Hepatocyte (in vitro differentiated cells): ENCODE measurements at regions not wholly inside any gene's neighbourhood (a gene's known extent, or its start where the extent isn't known, plus 50 kb on each side); places are given as distances from the start of the nearest gene placed in this dataset.

Experiments used
- DNase-seq: peaks from one replicate; pipeline ENCODE4 v3.0.0-alpha.2; 2016; ENCODE audit warnings: low spot score
- H2AFZ ChIP-seq: fragments of 200-600 bp; sonication (generic); 2 replicates; pipeline ENCODE4 v1.6.0; 2016; ENCODE audit warnings: antibody characterized with exemption, mild to moderate bottlenecking
- H3K27ac ChIP-seq: fragments of 200-600 bp; sonication (generic); 2 replicates; pipeline ENCODE4 v1.5.1; 2016; ENCODE audit warnings: mild to moderate bottlenecking
- H3K27me3 ChIP-seq: fragments of 200-600 bp; sonication (generic); 2 replicates; pipeline ENCODE4 v1.6.1; 2016
- H3K36me3 ChIP-seq: fragments of 200-600 bp; sonication (generic); replicated peaks from 2 replicates; pipeline ENCODE4 v1.5.1; 2016; ENCODE audit warnings: low read depth; ENCODE audit not compliant: insufficient read depth
- H3K4me1 ChIP-seq: fragments of 200-600 bp; sonication (generic); 2 replicates; pipeline ENCODE4 v1.5.1; 2016; ENCODE audit warnings: mild to moderate bottlenecking, moderate library complexity; ENCODE audit not compliant: insufficient read depth
- H3K4me2 ChIP-seq: fragments of 200-600 bp; sonication (generic); 2 replicates; pipeline ENCODE4 v1.6.0; 2016
- H3K4me3 ChIP-seq: fragments of 200-600 bp; sonication (generic); 2 replicates; pipeline ENCODE4 v1.5.1; 2016; ENCODE audit warnings: mild to moderate bottlenecking
- H3K79me2 ChIP-seq: fragments of 200-600 bp; sonication (generic); 2 replicates; pipeline ENCODE4 v1.6.0; 2017; ENCODE audit warnings: mild to moderate bottlenecking
- H3K9me2 ChIP-seq: fragments of 200-600 bp; sonication (generic); replicated peaks from 2 replicates; pipeline ENCODE4 v1.6.0; 2017; ENCODE audit warnings: mild to moderate bottlenecking; ENCODE audit not compliant: insufficient read depth
- H3K9me3 ChIP-seq: fragments of 200-600 bp; sonication (generic); 2 replicates; pipeline ENCODE4 v1.5.1; 2016; ENCODE audit warnings: low read depth, mild to moderate bottlenecking
- H4K20me1 ChIP-seq: fragments of 200-600 bp; sonication (generic); 2 replicates; pipeline ENCODE4 v1.6.0; 2016; ENCODE audit warnings: mild to moderate bottlenecking; ENCODE audit not compliant: insufficient read depth, poor library complexity, severe bottlenecking
- CTCF ChIP-seq: fragments of 200-600 bp; sonication (generic); IDR thresholded peaks from 2 replicates; pipeline ENCODE4 v1.5.1; 2016; ENCODE audit warnings: antibody characterized with exemption, mild to moderate bottlenecking; ENCODE audit not compliant: poor library complexity
- EZH2 ChIP-seq: fragments of 200-600 bp; sonication (generic); IDR thresholded peaks from 2 replicates; pipeline ENCODE4 v1.6.1; 2016; ENCODE audit warnings: antibody characterized with exemption, mild to moderate bottlenecking, borderline replicate concordance
- EZH2phosphoT487 ChIP-seq: fragments of 200-600 bp; sonication (generic); IDR thresholded peaks from one replicate; pipeline ENCODE4 v1.6.1; 2018; ENCODE audit warnings: antibody characterized with exemption, mild to moderate bottlenecking, low read depth, moderate library complexity; ENCODE audit not compliant: unreplicated experiment, severe bottlenecking
- WGBS: methylation state at CpG from one replicate; pipeline ENCODE4 v1.1.6; 2016; ENCODE audit warnings: low lambda C conversion rate; ENCODE audit errors: missing lambda C conversion rate; 5-methylcytosine and 5-hydroxymethylcytosine counted together

GRCh38 chr22:25437414-25438160 lies 126.9 kb upstream of the GRK3 start:
- no peak overlapping the region for H3K4me2 ChIP-seq
- DNase-seq = no peak

GRCh38 chr22:25447067-25447685 lies 117.3 kb upstream of the GRK3 start:
- Histone ChIP-seq H3K4me3 (no peak overlapping the region), H3K27me3 (no peaks in the 10 kb centered on the region), H3K36me3 (no peaks in the 10 kb centered on the region), H2AFZ (peak overlapping the region; percentile 55), H3K9me2 (no peaks in the 10 kb centered on the region), H3K4me1 (peaks cover 11% of the 10 kb centered on the region), H3K27ac (peak overlapping the region; percentile 26), H4K20me1 (peaks cover 27% of the 10 kb centered on the region), H3K79me2 (peaks cover 42% of the 10 kb centered on the region), H3K4me2 (no peak overlapping the region), H3K9me3 (no peaks in the 10 kb centered on the region)
- WGBS = 50% methylated on average over 4 of the region's 4 CpGs
- no peak for DNase-seq
- TF ChIP-seq EZH2 (no peak), EZH2phosphoT487 (no peak), CTCF (no peak)

More at GRCh38 chr22:25437414-25438160, 126.9 kb upstream of the GRK3 start:
- TF ChIP-seq EZH2phosphoT487 (no peak), EZH2 (no peak), CTCF (no peak)
- no peak overlapping the region for H3K4me3 ChIP-seq
- H2AFZ ChIP-seq = no peak overlapping the region
- H3K9me3 ChIP-seq = no peaks in the 10 kb centered on the region
- 59% methylated on average over 8 of the region's 8 CpGs for WGBS
- peaks cover 3% of the 10 kb centered on the region for H3K27me3 ChIP-seq
- no peaks in the 10 kb centered on the region for H3K36me3 ChIP-seq
- H3K9me2 ChIP-seq = no peaks in the 10 kb centered on the region
- no peaks in the 10 kb centered on the region for H3K79me2 ChIP-seq
- H3K27ac ChIP-seq = no peak overlapping the region
- no peaks in the 10 kb centered on the region for H4K20me1 ChIP-seq
- H3K4me1 ChIP-seq = no peaks in the 10 kb centered on the region

GRCh38 chr22:25447686-25448434 lies 116.6 kb upstream of the GRK3 start:
- Histone ChIP-seq H3K36me3 (no peaks in the 10 kb centered on the region), H3K79me2 (peaks cover 49% of the 10 kb centered on the region), H3K4me1 (peaks cover 11% of the 10 kb centered on the region), H2AFZ (peak overlapping the region; percentile 96), H3K9me2 (no peaks in the 10 kb centered on the region), H3K27ac (peak overlapping the region; percentile 78), H3K9me3 (no peaks in the 10 kb centered on the region), H3K27me3 (no peaks in the 10 kb centered on the region), H3K4me2 (peak overlapping the region; percentile 85), H4K20me1 (peaks cover 33% of the 10 kb centered on the region), H3K4me3 (peak overlapping the region; percentile 92)
- peak; percentile 92 for DNase-seq
- 6% methylated on average over 30 of the region's 30 CpGs for WGBS
- peak; percentile 83 for TF ChIP-seq CTCF
- TF ChIP-seq EZH2 = no peak
